K562 (cell line): ENCODE measurements at regions not wholly inside any gene's neighbourhood (a gene's known extent, or its start where the extent isn't known, plus 50 kb on each side); places are given as distances from the start of the nearest gene placed in this dataset.

Experiments used
- ATAC-seq: fragments of 200-7000 bp; cut with Tn5 transposase; 3 replicates; pipeline ENCODE4 v1.9.1; 2020; ENCODE audit warnings: moderate library complexity
- BruUV-seq: library from RNA; stranded (reverse); fragments of 400-500 nt; replicated peaks from 2 replicates; lab custom pipeline; 2021; lab: Mats Ljungman, UMichigan
- CTCF ChIA-PET: fragments of 300-600 bp; formaldehyde crosslinking; extraction: SDS; loops from one replicate; lab custom pipeline; 2021; ENCODE audit warnings: low intra/inter-chr PET ratio; lab: Yijun Ruan, JAX
- POLR2A ChIA-PET: fragments of 300-600, 350-650 bp; sonication (Branson Sonifier 250); formaldehyde crosslinking; extraction: SDS; loops from one replicate; lab custom pipeline; 2021; ENCODE audit warnings: antibody characterized with exemption, inconsistent platforms; lab: Yijun Ruan, JAX
- DNase-seq, 4 experiments: peaks; one replicate each; pipeline versions ENCODE4 v3.0.0 to v3.0.0-alpha.2; 2011 to 2018; ENCODE audit warnings: low spot score in 3 of 4, mixed read lengths in 3 of 4; ENCODE audit errors: extremely low read depth in 1 of 4
- FAIRE-seq: peaks from 2 replicates; lab custom pipeline; 2011; peaks lifted over from hg19 to GRCh38; lab: Jason Lieb, UNC
- H2AFZ ChIP-seq: 2 replicates; pipeline ENCODE4 v1.6.0; 2011; ENCODE audit warnings: low read depth, low read length, control low read depth, inconsistent platforms
- H3K27ac ChIP-seq: fragments of 200-600 bp; 3 replicates; pipeline ENCODE4 v1.8.0; 2011; ENCODE audit warnings: low read depth, mild to moderate bottlenecking, control low read depth, inconsistent platforms, low read length, moderate library complexity, mixed read lengths; ENCODE audit errors: extremely low read depth
- H3K27me3 ChIP-seq, 2 experiments: fragments of 300-600 bp in 1 of 2; 2 replicates in 1 of 2; 3 replicates in 1 of 2; pipeline versions ENCODE4 v1.6.0 to v1.8.0; 2011; ENCODE audit warnings: inconsistent platforms in 2 of 2, low read length in 2 of 2, mild to moderate bottlenecking in 1 of 2, mixed read lengths in 1 of 2, moderate library complexity in 1 of 2; ENCODE audit not compliant: control insufficient read depth in 2 of 2, insufficient read depth in 2 of 2
- H3K36me3 ChIP-seq: fragments of 300-600 bp; 3 replicates; pipeline ENCODE4 v1.8.0; 2011; ENCODE audit warnings: mild to moderate bottlenecking, low read length, inconsistent platforms; ENCODE audit not compliant: control insufficient read depth, insufficient read depth
- H3K4me1 ChIP-seq, 2 experiments: fragments of 200-600 bp in 1 of 2; replicated peaks in 1 of 2; 2 replicates in 1 of 2; 3 replicates in 1 of 2; pipeline versions ENCODE4 v1.5.1 to v1.8.0; 2011; ENCODE audit warnings: inconsistent platforms in 2 of 2, low read length in 2 of 2, mild to moderate bottlenecking in 1 of 2, mixed read lengths in 1 of 2, moderate library complexity in 1 of 2; ENCODE audit not compliant: control insufficient read depth in 2 of 2, insufficient read depth in 2 of 2
- H3K4me2 ChIP-seq: 2 replicates; pipeline ENCODE4 v1.6.1; 2011; ENCODE audit warnings: low read length, control low read depth, inconsistent platforms, mixed read lengths; ENCODE audit not compliant: insufficient read depth
- H3K4me3 ChIP-seq: fragments of 200-600 bp; sonication (generic), shearing (Covaris generic); 2 replicates; pipeline ENCODE4 v1.5.1; 2016; ENCODE audit warnings: control low read depth, inconsistent platforms
- H3K79me2 ChIP-seq: fragments of 200-600 bp; 3 replicates; pipeline ENCODE4 v1.8.0; 2011; ENCODE audit warnings: low read length, inconsistent platforms; ENCODE audit not compliant: control insufficient read depth, insufficient read depth
- H3K9ac ChIP-seq, 2 experiments: 2 replicates each; pipeline versions ENCODE4 v1.6.0 to v1.6.1; 2011; ENCODE audit warnings: low read depth in 2 of 2, low read length in 2 of 2, control low read depth in 1 of 2, inconsistent platforms in 1 of 2, mild to moderate bottlenecking in 1 of 2, mixed read lengths in 1 of 2; ENCODE audit not compliant: insufficient read depth in 1 of 2
- H3K9me1 ChIP-seq: one replicate; pipeline ENCODE4 v1.6.0; 2011; ENCODE audit warnings: inconsistent platforms, mild to moderate bottlenecking, low read length, moderate library complexity; ENCODE audit not compliant: control insufficient read depth, insufficient read depth
- H3K9me3 ChIP-seq: replicated peaks from 2 replicates; pipeline ENCODE4 v1.5.1; 2011; ENCODE audit warnings: low read depth, low read length, inconsistent platforms; ENCODE audit not compliant: control insufficient read depth, insufficient read depth
- H4K20me1 ChIP-seq: replicated peaks from 2 replicates; pipeline ENCODE4 v1.6.1; 2011; ENCODE audit warnings: low read length, inconsistent platforms, mixed read lengths; ENCODE audit not compliant: control insufficient read depth, insufficient read depth
- ARID4B ChIP-seq: sonication (generic); formaldehyde crosslinking; IDR thresholded peaks from 2 replicates; pipeline ENCODE4 v1.8.0; 2022; ENCODE audit warnings: mild to moderate bottlenecking, missing genetic modification reagents
- ATF7 ChIP-seq: fragments of 450-650 bp; IDR thresholded peaks from 2 replicates; pipeline ENCODE4 v1.7.1; 2014; ENCODE audit warnings: mild to moderate bottlenecking, moderate library complexity
- CSDE1 ChIP-seq, 2 experiments: fragments of 450-650 bp; IDR thresholded peaks; 2 replicates each; pipeline ENCODE4 v1.6.1; 2016; ENCODE audit warnings: mild to moderate bottlenecking in 1 of 2
- ETS1 ChIP-seq: conservative IDR thresholded peaks from 2 replicates; pipeline ENCODE4 v1.6.1; 2011; ENCODE audit warnings: low read depth, mild to moderate bottlenecking, low read length; ENCODE audit not compliant: control insufficient read depth
- ETV1 ChIP-seq: fragments of 450-650 bp; conservative IDR thresholded peaks from 2 replicates; pipeline ENCODE4 v1.6.1; 2016; ENCODE audit warnings: missing genetic modification characterization, control low read depth, low read depth, missing compliant biosample characterization
- JUN ChIP-seq, 2 experiments: sonication (generic) in 1 of 2; formaldehyde crosslinking in 1 of 2; IDR thresholded peaks; 2 replicates each; pipeline versions ENCODE4 v1.6.1 to v1.8.0; 2012 to 2022; ENCODE audit warnings: borderline replicate concordance in 2 of 2, mild to moderate bottlenecking in 2 of 2, improper control_type of control experiment in 1 of 2, low read depth in 1 of 2, low read length in 1 of 2, missing genetic modification reagents in 1 of 2
- ZEB2 ChIP-seq: fragments of 450-650 bp; IDR thresholded peaks from 2 replicates; pipeline ENCODE4 v1.6.1; 2016
- ZNF785 ChIP-seq: fragments of 250-450 bp; sonication (Bioruptor Pico); IDR thresholded peaks from 2 replicates; pipeline ENCODE4 v1.4.0; 2020; ENCODE audit warnings: mild to moderate bottlenecking
- WGBS: fragments of 100-300 bp; shearing (Covaris generic); methylation state at CpG from one replicate; pipeline ENCODE4 v1.1.6; 2016; ENCODE audit warnings: low coverage, mixed read lengths; ENCODE audit not compliant: insufficient coverage; ENCODE audit errors: missing lambda C conversion rate; 5-methylcytosine and 5-hydroxymethylcytosine counted together
- in situ Hi-C: fragments of 300-500 bp; cut with MboI; formaldehyde crosslinking; loops from 4 replicates; pipeline ENCODE4 v1.15.0; 2018; ENCODE audit warnings: inconsistent platforms, mixed read lengths
- intact Hi-C: fragments of 100-400 bp; cut with micrococcal nuclease; formaldehyde crosslinking; loops from 2 replicates; pipeline ENCODE4 v1.14.2; 2022

DNA sequence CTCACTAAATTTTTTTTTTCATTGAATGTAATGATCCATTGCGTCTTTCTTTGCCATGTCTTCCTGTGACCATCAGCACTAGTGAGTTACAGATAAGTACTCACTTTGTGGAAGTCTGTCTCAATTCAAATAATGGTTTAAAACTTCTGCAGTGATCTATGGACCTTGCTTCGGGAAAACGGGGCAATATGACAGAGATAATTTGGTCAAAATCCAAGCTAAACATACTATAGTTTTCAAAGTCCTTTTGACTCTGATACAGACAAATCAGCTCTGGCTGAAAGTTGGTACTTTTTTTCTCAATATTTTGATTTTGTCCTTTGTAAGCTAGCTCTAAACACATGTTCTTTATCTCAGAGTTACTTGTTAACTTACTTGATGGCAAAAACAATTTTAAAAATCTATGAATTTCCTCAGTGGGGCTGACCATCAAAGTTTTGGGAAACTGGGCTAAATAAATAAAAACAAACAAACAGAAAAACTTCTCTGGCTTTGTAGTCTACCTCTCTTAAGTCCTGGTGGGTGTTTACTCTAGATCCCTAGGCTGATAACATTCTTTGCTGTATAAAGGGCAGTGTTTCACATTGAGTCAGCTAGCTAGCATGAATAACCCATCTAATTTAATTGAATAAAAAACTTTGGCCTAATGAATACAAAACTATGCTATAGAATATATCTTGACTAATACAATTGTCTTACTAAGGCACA, 327.6 kb downstream of the RDH14 start:
- no peaks in the 10 kb centered on the region for H3K9me1 ChIP-seq
- ATAC-seq = no peak
- DNase-seq = no peak
- no peaks in the 10 kb centered on the region for H4K20me1 ChIP-seq
- intact Hi-C loops = no loop called here
- TF ChIP-seq CSDE1 (IDR thresholded peaks at IDR 0.05) (no peak), ETV1 (no peak), JUN (IDR thresholded peaks at IDR 0.05; ENCODE audit: borderline replicate concordance, low read depth, low read length) (no peak), JUN (CRISPR knock-in tag; IDR thresholded peaks at IDR 0.05; ENCODE audit: borderline replicate concordance) (no peak), ATF7 (no peak), ETS1 (no peak), ZEB2 (no peak), ZNF785 (CRISPR knock-in tag) (no peak), ARID4B (CRISPR knock-in tag) (no peak)
- TF ChIP-seq, all 486 proteins: peak for 0
- no peak overlapping the region for H2AFZ ChIP-seq
- H3K4me3 ChIP-seq = no peak overlapping the region
- FAIRE-seq = no peak
- H3K27me3 ChIP-seq = no peaks in the 10 kb centered on the region
- in situ Hi-C loops = no loop called here
- BruUV-seq = no TSS peak
- no peak overlapping the region for H3K9ac ChIP-seq
- H3K4me2 ChIP-seq = no peak overlapping the region
- H3K36me3 ChIP-seq = no peaks in the 10 kb centered on the region
- CTCF ChIA-PET = no interaction called here
- H3K79me2 ChIP-seq = no peaks in the 10 kb centered on the region
- H3K9me3 ChIP-seq = no peaks in the 10 kb centered on the region
- 6% methylated on average over 3 of the region's 3 CpGs for WGBS
- H3K4me1 ChIP-seq = no peaks in the 10 kb centered on the region
- POLR2A ChIA-PET = no interaction called here
- H3K27ac ChIP-seq = no peak overlapping the region
